ENCODE measurements at regions not wholly inside any gene's neighbourhood (a gene's known extent, or its start where the extent isn't known, plus 50 kb on each side); places are given as distances from the start of the nearest gene placed in this dataset.
A peak's percentile ranks its signal among the peaks of the same experiment; 100 is the strongest.
"Not testable (repeated sequence)": the region's sequence is repeated elsewhere in the genome, so short reads cannot be mapped to it uniquely, and the experiment has no call there.

DNA sequence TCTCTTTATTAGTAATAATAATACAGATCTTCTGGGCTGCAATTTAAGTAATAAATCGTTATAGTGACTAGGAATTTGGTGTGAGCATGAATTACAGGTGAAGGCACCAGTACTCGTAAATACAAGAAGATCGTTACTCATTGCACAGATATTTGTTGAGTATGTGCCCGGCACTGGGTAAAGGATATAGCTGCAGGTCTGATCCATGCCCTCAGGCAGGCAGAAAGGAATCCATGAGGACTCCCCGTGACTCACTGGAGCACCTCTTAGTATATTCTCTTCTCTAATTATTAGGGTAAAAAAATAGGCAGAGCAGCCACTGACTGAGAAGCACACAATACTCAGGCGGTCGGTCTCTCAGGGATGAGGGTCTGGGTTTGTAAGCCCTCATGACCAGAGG is 868.3 kb downstream of the RAB28 start:
- H3K27ac ChIP-seq, result no peak overlapping the region
- no peak for TF ChIP-seq ZFX (IDR thresholded peaks at IDR 0.05; ENCODE audit: borderline replicate concordance)
- TF ChIP-seq, protein P1, sequence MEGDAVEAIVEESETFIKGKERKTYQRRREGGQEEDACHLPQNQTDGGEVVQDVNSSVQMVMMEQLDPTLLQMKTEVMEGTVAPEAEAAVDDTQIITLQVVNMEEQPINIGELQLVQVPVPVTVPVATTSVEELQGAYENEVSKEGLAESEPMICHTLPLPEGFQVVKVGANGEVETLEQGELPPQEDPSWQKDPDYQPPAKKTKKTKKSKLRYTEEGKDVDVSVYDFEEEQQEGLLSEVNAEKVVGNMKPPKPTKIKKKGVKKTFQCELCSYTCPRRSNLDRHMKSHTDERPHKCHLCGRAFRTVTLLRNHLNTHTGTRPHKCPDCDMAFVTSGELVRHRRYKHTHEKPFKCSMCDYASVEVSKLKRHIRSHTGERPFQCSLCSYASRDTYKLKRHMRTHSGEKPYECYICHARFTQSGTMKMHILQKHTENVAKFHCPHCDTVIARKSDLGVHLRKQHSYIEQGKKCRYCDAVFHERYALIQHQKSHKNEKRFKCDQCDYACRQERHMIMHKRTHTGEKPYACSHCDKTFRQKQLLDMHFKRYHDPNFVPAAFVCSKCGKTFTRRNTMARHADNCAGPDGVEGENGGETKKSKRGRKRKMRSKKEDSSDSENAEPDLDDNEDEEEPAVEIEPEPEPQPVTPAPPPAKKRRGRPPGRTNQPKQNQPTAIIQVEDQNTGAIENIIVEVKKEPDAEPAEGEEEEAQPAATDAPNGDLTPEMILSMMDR (IDR thresholded peaks at IDR 0.05), result no peak

DNA sequence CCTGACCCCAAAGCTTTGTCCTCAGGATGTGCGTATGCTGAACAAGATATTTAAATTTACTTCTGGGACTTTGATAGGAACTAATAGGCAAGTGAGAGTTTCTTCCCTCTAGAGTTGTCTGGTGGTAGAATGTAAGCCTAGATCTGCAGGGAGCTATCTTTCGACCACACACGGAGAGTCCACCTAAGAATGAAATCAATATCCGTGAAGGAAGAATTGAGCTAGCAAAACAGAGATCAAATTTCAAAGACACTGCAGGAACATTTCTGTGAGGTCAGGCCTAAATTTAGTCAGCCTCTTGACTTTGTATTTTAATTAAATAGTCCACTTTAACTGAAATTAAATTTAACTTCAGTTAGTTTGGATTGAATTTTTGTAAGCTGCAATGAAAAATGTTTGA is 871.3 kb downstream of the RAB28 start:
- H3K27ac ChIP-seq, result no peak overlapping the region
- TF ChIP-seq ZFX (IDR thresholded peaks at IDR 0.05; ENCODE audit: borderline replicate concordance), result no peak
- TF ChIP-seq, protein P1 (IDR thresholded peaks at IDR 0.05), result no peak

DNA sequence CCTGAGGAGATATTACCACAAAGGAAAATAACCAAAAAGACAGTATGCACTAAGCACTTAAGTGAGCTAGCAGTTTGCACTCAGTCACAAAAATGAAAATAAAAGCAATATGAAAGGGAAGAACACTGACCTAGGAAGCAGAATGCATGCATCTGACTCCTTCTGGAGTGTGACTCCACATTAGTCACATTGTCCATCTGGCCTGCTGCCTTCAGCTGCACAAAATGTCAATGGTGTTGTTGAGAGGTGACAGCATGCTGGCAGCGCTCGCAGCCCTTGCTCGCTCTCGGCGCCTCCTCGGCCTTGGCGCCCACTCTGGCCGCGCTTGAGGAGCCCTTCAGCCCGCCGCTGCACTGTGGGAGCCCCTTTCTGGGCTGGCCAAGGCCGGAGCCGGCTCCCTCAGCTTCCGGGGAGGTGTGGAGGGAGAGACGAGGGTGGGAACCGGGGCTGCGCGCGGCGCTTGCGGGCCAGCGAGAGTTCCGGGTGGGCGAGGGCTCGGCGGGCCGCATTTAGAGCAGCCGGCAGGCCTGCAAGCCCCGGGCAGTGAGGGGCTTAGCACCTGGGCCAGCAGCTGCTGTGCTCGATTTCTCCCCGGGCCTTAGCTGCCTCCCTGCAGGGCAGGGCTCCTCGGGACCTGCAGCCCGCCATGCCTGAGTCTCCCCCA is 874.8 kb downstream of the RAB28 start:
- not testable (repeated sequence) for H3K27ac ChIP-seq

DNA sequence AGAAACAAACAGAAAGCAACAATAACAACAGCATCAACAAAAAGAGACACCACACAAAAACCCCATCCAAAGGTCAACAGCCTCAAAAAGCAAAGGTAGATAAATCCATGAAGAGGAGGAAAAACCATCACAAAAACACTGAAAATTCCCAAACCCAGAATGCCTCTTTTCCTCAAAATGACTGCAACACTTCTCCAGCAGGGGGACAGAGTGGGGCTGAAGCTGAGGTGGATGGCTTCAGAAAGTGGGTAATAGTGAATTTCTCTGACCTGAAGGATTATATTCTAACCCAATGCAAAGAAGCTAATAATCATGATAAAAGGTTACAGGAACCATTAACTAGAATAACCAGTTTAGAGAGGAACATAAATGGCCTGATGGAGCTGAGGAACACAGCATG is 888.2 kb downstream of the RAB28 start:
- TF ChIP-seq, protein P1 (IDR thresholded peaks at IDR 0.05), result 0 out of 2 replicates have a peak, but pooled peaks have one; percentile 11
- no peak for TF ChIP-seq ZFX (IDR thresholded peaks at IDR 0.05; ENCODE audit: borderline replicate concordance)

DNA sequence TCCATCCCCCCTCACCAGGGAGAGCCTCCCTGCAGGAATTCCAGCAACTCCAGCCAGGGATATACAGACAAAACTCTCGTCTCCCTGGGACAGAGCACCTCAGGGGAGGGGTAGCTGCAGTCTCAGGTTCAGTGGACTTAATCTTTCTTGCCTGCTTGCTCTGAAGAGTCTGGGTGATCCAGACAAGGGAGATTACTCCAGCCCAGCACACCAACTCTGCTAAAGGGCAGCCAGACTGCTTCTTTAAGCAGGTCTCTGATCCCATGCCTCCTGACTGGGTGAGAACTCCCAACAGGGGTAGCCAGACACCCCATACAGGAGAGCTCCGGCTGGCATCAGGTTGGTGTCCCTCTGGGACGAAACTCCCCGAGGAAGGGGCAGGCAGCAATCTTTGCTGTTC is 888.7 kb downstream of the RAB28 start:
- TF ChIP-seq, protein P1 (IDR thresholded peaks at IDR 0.05), result no peak
- H3K27ac ChIP-seq, result no peak overlapping the region

More for the DNA sequence above, 888.2 kb downstream of the RAB28 start:
- H3K27ac ChIP-seq, result no peak overlapping the region

DNA sequence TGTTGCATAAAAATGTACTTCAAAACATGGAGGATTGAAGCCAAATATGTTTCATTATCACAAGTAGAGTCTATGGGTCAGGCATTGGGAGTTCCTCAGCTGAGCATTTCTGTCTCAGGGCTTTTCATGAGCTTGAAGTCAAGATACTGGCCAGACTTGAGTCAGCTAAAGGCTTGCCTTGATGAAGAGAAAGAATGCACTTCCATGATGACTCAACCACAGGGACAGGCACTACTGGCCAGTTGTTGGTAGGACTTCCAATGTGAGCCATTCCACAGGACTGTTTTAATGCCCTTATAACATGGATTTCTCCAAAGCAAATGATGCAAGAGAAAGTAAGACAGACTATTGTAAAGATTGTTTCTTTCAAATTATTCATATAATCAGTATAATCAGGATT is 895.6 kb downstream of the RAB28 start:
- H3K27ac ChIP-seq, result no peak overlapping the region
- no peak for TF ChIP-seq ZFX (IDR thresholded peaks at IDR 0.05; ENCODE audit: borderline replicate concordance)
- TF ChIP-seq, protein P1 (IDR thresholded peaks at IDR 0.05), result no peak

DNA sequence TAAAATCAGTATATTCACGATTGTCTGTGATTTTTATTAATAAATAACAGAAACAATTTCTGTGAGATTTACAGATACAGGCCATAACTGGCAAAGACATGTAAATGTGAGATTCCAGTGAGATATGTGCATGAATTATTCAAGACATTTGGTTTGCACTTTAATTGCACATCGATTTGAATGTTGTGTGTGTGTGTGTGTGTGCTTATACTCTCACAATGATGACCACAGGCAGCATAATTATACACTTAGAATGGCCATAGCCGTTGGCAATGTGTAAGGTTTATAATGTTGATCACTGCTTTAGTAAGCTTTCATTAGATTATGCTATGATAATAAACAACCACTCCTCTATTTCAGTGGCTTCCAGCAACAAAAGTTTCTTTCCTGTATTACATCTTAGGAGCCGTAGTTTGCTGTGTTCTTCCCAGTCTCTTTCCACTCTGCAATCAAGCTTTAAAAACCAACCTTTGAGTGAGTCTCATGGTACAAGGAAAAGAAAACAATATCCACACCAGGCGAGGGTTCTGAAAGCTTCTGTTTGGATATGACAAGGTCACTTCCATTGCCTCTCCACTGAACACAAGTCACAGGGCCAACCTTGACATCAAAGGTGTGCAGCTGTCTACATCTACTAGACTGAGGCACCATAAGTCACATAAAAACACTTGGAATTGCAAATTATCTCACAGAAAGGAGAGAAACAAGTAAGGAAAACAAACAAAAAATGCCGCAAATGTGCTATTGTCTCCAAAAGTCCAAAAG is 897.7 kb downstream of the RAB28 start:
- H3K27ac ChIP-seq, result no peak overlapping the region
- TF ChIP-seq ZFX (IDR thresholded peaks at IDR 0.05; ENCODE audit: borderline replicate concordance), result no peak
- TF ChIP-seq, protein P1 (IDR thresholded peaks at IDR 0.05), result no peak
